CD4-positive, alpha-beta T cell treated with Interleukin-17A for 4 hours (primary cell): ENCODE measurements at regions not wholly inside any gene's neighbourhood (a gene's known extent, or its start where the extent isn't known, plus 50 kb on each side); places are given as distances from the start of the nearest gene placed in this dataset.
"Not testable (repeated sequence)": the region's sequence is repeated elsewhere in the genome, so short reads cannot be mapped to it uniquely, and the experiment has no call there.

Experiments used
- DNase-seq: peaks from one replicate; pipeline ENCODE4 v3.0.0-alpha.2; 2020; ENCODE audit warnings: mixed read lengths

DNA sequence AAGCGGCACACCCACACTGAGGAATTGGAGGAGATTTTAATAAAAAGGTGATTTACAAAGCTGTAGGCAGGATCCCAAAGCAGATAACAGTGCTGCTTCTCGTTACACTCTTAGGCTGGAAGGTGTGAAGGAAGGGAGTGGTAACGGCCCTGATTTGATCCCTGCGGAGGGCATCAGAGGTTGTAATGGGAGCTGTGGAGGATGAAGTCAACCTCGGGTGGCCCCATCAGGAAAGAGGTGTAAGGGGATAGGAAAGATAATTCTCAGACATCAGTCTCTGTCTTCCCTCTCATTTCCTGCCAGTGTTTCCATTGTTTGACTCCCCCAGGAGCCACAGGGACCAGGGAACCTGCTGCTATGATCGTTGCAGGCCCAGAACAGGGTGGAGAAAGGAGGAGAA is 245.7 kb upstream of the NOX3 start:
- DNase-seq: no peak

DNA sequence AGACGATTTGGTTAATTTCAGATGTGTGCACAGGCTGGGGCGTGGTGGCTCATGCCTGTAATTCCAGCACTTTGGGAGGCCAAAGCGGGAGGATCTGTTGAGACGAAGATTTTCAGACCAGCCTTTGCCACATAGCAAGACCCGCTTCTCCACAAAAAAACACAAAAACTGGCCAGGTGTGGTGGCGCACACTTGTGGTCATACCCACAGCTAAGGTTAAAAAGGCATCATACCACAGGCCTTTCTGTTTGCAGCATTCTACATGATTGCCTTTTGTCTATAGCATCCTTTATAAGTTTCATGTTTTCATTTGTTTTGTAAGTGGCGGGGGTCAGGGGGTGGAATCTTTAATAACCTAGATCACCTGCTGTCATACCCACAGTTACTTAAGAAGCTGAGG is 239.9 kb upstream of the NOX3 start:
- no peak for DNase-seq

GRCh38 chr6:155694419-155694790 is 238.8 kb upstream of the NOX3 start:
- DNase-seq: no peak

GRCh38 chr6:155693573-155694418 is 238.2 kb upstream of the NOX3 start:
- no peak for DNase-seq

- DNase-seq: no peak
These were observed 235.2 kb upstream of the NOX3 start for GRCh38 chr6:155690820-155691219.

DNA sequence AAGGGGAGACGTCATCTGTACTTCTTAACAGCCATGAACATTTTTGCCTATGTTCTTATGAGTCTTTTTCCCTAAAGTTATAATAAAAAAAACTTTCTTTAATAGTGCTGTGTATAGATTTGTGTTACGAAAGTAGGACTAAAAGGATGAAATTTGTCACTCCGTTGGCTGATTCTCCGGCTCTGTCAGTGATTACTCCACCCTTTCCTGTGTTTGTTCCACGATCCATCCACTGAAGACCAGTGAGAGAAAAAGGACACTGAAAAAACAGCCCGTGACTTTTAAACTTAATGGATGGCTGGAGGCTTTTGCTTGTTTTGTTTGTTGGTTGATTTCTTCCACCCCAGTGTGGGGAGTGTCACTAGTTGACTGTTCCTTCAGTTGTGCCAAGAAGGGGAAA is 232.0 kb upstream of the NOX3 start:
- DNase-seq: no peak

- no peak for DNase-seq
These were observed 229.0 kb upstream of the NOX3 start for GRCh38 chr6:155684416-155685196.

DNA sequence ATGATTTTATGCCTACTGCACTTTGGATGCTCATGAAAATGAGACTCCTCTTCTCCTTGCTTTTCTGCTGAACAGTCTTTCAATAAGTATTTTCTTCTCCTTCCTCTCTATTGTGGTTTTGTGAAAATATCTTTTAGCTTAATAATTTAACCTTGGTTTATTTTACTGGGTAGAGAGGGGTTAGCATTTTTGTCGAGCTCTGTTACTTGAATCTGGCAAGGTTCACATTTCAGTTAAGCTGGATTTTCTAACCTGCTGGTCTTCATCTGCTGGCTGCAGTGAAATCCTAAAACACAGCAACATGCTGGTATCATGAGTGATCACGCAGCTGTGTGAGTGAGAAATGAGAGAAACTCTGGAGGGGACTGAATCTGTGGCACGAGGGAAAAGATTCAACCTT is 222.7 kb upstream of the NOX3 start:
- DNase-seq: no peak

DNA sequence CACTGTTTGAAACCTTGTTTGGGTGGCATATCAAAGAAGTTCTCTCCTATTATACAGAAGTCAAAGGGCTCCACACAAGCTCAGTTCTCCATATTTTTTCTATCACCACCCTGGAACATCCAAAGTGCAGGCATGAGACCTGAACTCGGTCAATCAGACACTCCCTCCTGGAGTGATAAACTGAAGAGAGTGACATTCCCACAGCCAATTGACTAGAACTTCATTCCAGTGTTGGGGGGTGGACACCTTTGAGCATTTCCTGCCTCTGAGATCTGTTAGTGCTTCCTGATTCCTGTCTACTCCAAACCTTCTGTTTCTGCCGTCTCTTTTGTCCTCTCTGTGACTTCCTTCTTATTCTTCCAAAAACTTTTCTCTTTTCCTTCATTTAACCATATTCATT is 220.7 kb upstream of the NOX3 start:
- DNase-seq: no peak

- no peak for DNase-seq
These were observed 215.0 kb upstream of the NOX3 start for GRCh38 chr6:155670655-155671054.

DNA sequence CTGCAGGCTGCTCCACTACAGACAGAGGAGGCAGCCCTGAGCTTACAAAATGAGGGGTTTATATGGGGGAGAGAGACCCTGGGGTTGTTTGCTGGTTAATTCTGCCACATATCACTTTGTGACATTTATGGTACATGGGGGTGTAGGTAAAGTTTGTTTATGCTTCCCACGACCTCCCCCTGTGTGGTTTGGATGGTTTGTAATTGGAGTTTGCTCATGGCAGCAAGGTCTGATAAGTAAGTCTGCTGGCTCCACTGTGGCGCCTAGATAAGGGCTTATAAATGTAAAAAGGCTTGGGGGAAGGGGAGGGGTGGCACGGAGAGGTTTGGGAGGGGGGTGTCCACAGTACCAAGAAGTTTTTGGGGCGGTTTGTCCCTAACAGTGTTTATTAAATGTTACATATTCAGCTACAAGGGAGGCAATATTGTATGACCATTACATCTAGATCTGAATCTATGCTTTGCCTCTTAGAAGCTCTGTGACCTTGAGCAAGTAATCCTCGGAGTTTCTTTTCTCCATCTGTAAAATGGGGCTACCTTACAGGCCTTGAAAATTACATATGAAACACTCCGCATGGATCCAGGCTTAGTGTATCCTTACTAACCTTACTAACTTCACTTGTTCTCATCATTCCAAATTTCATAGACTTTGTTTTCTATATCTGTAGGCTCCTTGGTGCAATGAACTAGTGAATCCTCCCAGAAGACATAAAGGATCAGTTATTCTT is 204.8 kb upstream of the NOX3 start:
- no peak for DNase-seq

- DNase-seq: no peak
These were observed 200.4 kb upstream of the NOX3 start for GRCh38 chr6:155656024-155656423.

- DNase-seq: no peak
These were observed 198.8 kb upstream of the NOX3 start for GRCh38 chr6:155654474-155654873.

- no peak for DNase-seq
These were observed 192.7 kb upstream of the NOX3 start for GRCh38 chr6:155648301-155648700.

GRCh38 chr6:155647354-155647753 is 191.7 kb upstream of the NOX3 start:
- no peak for DNase-seq

DNA sequence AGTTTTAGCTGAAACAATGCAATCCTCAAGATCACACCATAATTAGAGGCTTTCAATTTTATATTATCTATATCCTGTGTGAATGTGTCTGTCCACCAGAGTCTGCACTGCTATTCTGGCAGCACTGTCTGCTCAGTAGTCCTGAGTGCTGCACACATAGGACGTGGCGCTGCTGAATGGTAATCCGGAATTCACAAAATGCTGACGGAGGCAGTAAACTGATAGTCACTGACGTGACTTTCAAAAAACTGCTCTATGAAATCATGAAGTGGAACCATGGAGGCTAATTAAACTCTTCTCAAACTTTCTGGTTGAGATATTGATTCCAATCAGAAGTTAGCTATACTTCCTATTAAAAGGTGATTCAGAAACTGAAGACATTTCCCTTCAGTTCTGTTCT is 190.8 kb upstream of the NOX3 start:
- no peak for DNase-seq

DNA sequence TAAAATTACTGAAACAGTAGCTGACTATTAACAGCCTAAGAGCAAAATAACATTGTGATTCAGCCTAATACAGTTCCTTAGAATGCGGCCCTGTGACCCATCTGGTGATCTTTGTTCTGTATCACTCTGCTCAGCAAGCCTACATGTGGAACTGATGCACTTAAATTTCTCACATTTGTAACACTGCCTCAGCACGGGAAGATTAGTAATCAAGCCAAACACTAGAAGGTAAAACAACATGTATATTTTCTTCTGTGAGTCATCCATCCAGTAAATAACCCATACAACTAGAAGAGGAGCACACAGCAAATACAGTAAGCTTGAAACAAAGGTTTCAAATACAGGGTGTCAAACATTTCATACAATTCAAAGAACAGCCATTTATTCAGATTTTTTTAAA is 189.7 kb upstream of the NOX3 start:
- DNase-seq: no peak

DNA sequence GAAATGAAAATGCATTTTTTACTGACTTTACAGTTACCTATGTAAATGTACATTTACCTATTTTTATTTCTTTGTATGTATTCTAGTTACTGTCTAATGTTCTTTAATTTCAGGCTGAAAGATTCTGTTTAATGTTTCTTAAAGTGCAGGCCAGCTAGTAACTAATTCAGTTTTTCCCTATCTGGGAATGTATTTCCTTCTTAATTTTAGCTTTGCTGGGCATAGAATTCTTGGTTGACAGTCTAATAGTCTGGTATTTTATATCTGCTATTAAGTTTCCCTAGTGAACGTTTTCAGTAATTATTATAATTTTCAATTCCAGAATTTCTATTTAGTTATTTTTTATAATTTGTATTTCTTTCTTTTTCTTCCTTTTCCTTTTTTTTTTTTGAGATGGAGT is 186.0 kb upstream of the NOX3 start:
- no peak for DNase-seq

GRCh38 chr6:155638200-155638599 is 182.6 kb upstream of the NOX3 start:
- DNase-seq: no peak

DNA sequence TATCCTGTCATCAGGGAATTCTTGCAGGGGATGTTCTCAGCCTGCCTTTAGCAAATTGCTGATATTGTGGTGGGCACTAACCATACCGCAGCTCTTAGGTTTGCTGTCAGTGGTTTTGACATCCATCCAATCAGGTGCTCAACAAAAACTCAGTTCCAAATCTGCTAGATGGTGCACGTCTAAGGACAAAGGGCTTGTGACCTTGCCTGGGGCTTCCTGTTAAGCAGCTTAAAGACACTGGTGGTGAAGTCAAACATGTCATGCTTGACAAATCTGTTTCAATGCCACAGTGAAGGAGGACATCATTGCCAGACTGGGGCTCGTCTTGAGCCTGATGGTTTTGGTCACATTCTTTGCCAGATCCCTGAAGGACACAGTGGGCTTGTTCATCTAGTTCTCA is 179.8 kb upstream of the NOX3 start:
- no peak for DNase-seq

GRCh38 chr6:155630085-155630484 is 174.4 kb upstream of the NOX3 start:
- DNase-seq: no peak

GRCh38 chr6:155629652-155630051 is 174.0 kb upstream of the NOX3 start:
- DNase-seq: no peak

DNA sequence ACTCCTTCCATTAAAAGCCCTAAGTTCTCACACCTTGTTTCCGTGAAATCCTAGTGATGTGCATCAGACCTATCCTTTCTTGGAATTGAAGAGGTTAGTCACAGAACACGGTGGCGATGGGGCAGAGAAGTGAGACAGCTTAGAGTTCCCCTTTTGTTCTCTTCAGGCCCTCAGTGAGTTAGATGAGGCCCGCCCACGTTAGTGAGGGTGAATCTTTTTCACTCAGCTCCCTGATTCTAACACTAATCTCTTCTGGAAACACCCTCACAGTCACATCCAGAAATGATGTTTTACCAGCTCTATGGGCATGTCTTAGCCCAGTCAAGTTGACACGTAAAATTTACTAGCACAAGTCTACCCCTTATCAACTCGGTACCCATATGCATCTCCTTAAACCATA is 172.7 kb upstream of the NOX3 start:
- DNase-seq: no peak

DNA sequence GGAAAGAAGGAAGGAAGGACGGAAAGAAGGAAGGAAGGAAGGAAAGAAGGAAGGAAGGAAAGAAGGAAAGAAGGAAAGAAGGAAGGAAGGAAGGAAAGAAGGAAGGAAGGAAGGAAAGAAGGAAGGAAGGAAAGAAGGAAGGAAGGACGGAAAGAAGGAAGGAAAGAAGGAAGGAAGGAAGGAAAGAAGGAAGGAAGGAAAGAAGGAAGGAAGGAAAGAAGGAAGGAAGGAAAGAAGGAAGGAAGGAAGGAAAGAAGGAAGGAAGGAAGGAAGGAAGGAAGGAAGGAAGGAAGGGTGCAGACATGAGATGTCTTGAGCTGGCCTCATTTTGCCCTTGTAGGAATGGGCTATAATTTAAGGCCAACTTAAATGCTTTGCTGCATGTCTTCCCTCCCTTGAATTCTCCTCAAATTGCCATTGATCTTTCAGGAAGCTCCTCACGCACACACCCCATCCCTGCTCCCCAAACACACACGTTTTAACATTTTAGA is 172.1 kb upstream of the NOX3 start:
- not testable (repeated sequence) for DNase-seq
